A673 (cell line): ENCODE measurements at regions not wholly inside any gene's neighbourhood (a gene's known extent, or its start where the extent isn't known, plus 50 kb on each side); places are given as distances from the start of the nearest gene placed in this dataset.
"Not testable (repeated sequence)": the region's sequence is repeated elsewhere in the genome, so short reads cannot be mapped to it uniquely, and the experiment has no call there.

Experiments used
- BruUV-seq: library from RNA; stranded (reverse); fragments of 400-500 nt; replicated peaks from 2 replicates; lab custom pipeline; 2021; lab: Mats Ljungman, UMichigan
- CTCF ChIA-PET: fragments of 300-600 bp; sonication (Branson Sonifier 250); formaldehyde crosslinking; loops from one replicate; lab custom pipeline; 2022; ENCODE audit warnings: antibody characterized with exemption; lab: Charles Lee
- POLR2A ChIA-PET: fragments of 300-600 bp; sonication (Branson Sonifier 250); formaldehyde crosslinking; loops from one replicate; lab custom pipeline; 2022; ENCODE audit warnings: antibody characterized with exemption; ENCODE audit not compliant: low non-redundant PET; lab: Charles Lee
- DNase-seq: peaks from one replicate; pipeline ENCODE4 v3.0.0-alpha.2; 2015; ENCODE audit warnings: low spot score
- H3K27ac ChIP-seq: fragments of 200-600 bp; sonication (generic); 2 replicates; pipeline ENCODE4 v1.5.1; 2016; ENCODE audit warnings: mixed run types, low read depth, mild to moderate bottlenecking, mixed read lengths, antibody characterized with exemption, low read length; ENCODE audit not compliant: poor library complexity, severe bottlenecking
- H3K27me3 ChIP-seq: fragments of 200-600 bp; sonication (generic); replicated peaks from 2 replicates; pipeline ENCODE4 v1.6.1; 2017; ENCODE audit warnings: mixed run types, low read depth, mild to moderate bottlenecking, mixed read lengths, antibody characterized with exemption, low read length; ENCODE audit not compliant: insufficient read depth, poor library complexity
- H3K36me3 ChIP-seq: fragments of 200-600 bp; sonication (generic); 2 replicates; pipeline ENCODE4 v1.6.1; 2016; ENCODE audit warnings: mixed run types, mild to moderate bottlenecking, mixed read lengths, antibody characterized with exemption, low read length; ENCODE audit not compliant: insufficient read depth, poor library complexity, severe bottlenecking
- H3K4me1 ChIP-seq: fragments of 200-600 bp; sonication (generic); 2 replicates; pipeline ENCODE4 v1.6.1; 2017; ENCODE audit warnings: mixed run types, mild to moderate bottlenecking, mixed read lengths, antibody characterized with exemption, low read length; ENCODE audit not compliant: insufficient read depth, poor library complexity, severe bottlenecking
- H3K4me3 ChIP-seq: fragments of 200-600 bp; sonication (generic); 2 replicates; pipeline ENCODE4 v1.5.1; 2016; ENCODE audit warnings: low read depth, mixed run types, mild to moderate bottlenecking, mixed read lengths, low read length; ENCODE audit not compliant: poor library complexity, severe bottlenecking
- H3K9me3 ChIP-seq: fragments of 200-600 bp; sonication (generic); 2 replicates; pipeline ENCODE4 v1.6.1; 2016; ENCODE audit warnings: mixed run types, low read depth, mild to moderate bottlenecking, mixed read lengths, antibody characterized with exemption, low read length; ENCODE audit not compliant: poor library complexity, severe bottlenecking
- EZH2 ChIP-seq: fragments of 200-600 bp; sonication (generic); IDR thresholded peaks from 2 replicates; pipeline ENCODE4 v1.6.1; 2017; ENCODE audit warnings: borderline replicate concordance, low read depth, mild to moderate bottlenecking, mixed read lengths, antibody characterized with exemption, low read length; ENCODE audit not compliant: poor library complexity, severe bottlenecking
- intact Hi-C: fragments of 100-400 bp; cut with micrococcal nuclease; formaldehyde crosslinking; loops from one replicate; pipeline ENCODE4 v1.10.0; 2022; ENCODE audit not compliant: unreplicated experiment
- TF ChIP-seq, protein P1 (sequence below): fragments of 300-800, 200-600 bp; sonication (generic); conservative IDR thresholded peaks from 2 replicates; pipeline ENCODE4 v1.5.1; 2017; ENCODE audit warnings: low read depth, mild to moderate bottlenecking, antibody characterized with exemption, low read length, moderate library complexity, mixed read lengths

- H3K4me3 ChIP-seq, H3K27ac ChIP-seq, BruUV-seq, H3K4me1 ChIP-seq, H3K9me3 ChIP-seq, intact Hi-C loops, H3K27me3 ChIP-seq, H3K36me3 ChIP-seq: not testable (repeated sequence)
- ChIA-PET CTCF (interaction anchor here (1.5 kb wide), 1 partner anchor 591 kb away, joined by 6 read pairs; no protein-coding TSS in a partner anchor), POLR2A (interaction anchor here (0.6 kb wide), 1 partner anchor 350 kb away, joined by 3 read pairs; no protein-coding TSS in a partner anchor)
- peak; percentile 8 for DNase-seq
- TF ChIP-seq, protein P1, sequence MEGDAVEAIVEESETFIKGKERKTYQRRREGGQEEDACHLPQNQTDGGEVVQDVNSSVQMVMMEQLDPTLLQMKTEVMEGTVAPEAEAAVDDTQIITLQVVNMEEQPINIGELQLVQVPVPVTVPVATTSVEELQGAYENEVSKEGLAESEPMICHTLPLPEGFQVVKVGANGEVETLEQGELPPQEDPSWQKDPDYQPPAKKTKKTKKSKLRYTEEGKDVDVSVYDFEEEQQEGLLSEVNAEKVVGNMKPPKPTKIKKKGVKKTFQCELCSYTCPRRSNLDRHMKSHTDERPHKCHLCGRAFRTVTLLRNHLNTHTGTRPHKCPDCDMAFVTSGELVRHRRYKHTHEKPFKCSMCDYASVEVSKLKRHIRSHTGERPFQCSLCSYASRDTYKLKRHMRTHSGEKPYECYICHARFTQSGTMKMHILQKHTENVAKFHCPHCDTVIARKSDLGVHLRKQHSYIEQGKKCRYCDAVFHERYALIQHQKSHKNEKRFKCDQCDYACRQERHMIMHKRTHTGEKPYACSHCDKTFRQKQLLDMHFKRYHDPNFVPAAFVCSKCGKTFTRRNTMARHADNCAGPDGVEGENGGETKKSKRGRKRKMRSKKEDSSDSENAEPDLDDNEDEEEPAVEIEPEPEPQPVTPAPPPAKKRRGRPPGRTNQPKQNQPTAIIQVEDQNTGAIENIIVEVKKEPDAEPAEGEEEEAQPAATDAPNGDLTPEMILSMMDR = peak; percentile 46
These were observed 292.9 kb downstream of the PRDM9 start for GRCh38 chr5:23800307-23800706.

DNA sequence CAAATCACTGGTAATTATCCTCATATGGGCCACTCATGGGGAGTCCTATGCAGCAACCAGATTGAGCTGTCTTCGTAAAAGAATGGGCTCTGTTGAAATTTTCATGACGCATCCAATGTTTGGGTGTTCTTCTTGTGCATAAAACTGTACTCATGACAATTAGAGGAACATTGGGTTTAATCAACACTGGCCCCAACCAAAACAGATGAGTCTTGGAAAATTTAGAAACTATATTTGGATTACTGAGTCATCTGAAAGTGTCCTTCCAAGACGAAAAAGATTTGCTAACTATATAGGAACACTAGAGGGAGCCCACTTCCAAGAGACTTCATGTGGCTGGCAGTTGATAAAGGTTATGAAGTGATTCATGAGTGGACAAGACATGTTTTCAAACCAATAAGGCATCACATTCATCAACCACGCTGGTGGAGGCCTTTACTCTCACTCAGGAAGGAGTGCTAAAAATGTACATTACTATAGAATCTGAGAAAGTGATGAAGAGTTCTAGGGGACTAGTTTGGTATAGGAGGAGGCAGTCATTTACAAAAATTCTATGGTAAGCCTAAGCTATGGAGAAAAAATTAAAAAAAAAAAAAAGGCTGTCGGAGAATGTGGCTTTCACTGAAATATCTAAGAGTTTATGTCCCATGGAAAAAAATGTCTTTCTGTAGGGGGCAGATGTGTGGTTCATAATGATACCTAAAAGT is 313.5 kb downstream of the PRDM9 start:
- Histone ChIP-seq H3K4me1 (no peaks in the 10 kb centered on the region), H3K9me3 (no peaks in the 10 kb centered on the region), H3K27me3 (no peaks in the 10 kb centered on the region), H3K27ac (no peak overlapping the region), H3K4me3 (no peak overlapping the region), H3K36me3 (no peaks in the 10 kb centered on the region)
- ChIA-PET CTCF (interaction anchor here (0.6 kb wide), 1 partner anchor 290 kb away, joined by 3 read pairs; no protein-coding TSS in a partner anchor), POLR2A (no interaction called here)
- no TSS peak for BruUV-seq
- no peak for TF ChIP-seq EZH2
- TF ChIP-seq, protein P1 = peak; percentile 74
- peak; percentile 69 for DNase-seq
- intact Hi-C loops = loop anchor here (2.0 to 5.0 kb wide), 2 partner anchors 171 to 290 kb away; no protein-coding TSS in a partner anchor

DNA sequence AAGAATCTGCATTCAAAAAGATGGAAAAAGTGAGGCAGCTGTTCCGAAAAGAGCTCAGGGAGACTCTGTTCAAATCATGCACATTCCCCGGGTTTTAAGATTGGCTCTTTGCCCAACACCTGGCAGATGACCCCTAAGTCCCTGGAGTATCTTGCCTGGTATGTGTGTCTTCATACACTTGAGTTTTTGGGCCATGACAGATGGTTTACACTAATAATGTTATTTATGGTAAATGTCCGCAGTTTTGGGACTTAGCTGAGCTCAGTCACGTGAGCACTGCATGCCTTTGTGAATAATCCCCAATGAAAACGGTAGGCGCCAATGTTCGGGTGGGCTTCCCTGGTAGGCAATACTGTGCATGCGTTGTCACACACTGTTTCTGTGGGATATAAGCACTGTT is 316.1 kb downstream of the PRDM9 start:
- no TSS peak for BruUV-seq
- TF ChIP-seq, protein P1 = no peak
- no peak for TF ChIP-seq EZH2
- no peaks in the 10 kb centered on the region for H3K4me1 ChIP-seq
- H3K9me3 ChIP-seq = no peaks in the 10 kb centered on the region
- H3K4me3 ChIP-seq = no peak overlapping the region
- no peaks in the 10 kb centered on the region for H3K27me3 ChIP-seq
- H3K36me3 ChIP-seq = no peaks in the 10 kb centered on the region
- H3K27ac ChIP-seq = no peak overlapping the region
- intact Hi-C loops = loop anchor here (5.0 kb wide), 1 partner anchor 169 kb away; no protein-coding TSS in a partner anchor
- ChIA-PET CTCF (interaction anchor here (0.6 kb wide), 1 partner anchor 11 kb away, joined by 3 read pairs; no protein-coding TSS in a partner anchor), POLR2A (no interaction called here)
- DNase-seq = no peak
